ENCODE measurements at regions not wholly inside any gene's neighbourhood (a gene's known extent, or its start where the extent isn't known, plus 50 kb on each side); places are given as distances from the start of the nearest gene placed in this dataset.

GRCh38 chr14:83863042-83863774 lies 1666.7 kb upstream of the FLRT2 start:
- intact Hi-C loops (cut with DNase I), result no loop called here
- Histone ChIP-seq H3K27ac (no peak overlapping the region), H3K36me3 (no peaks in the 10 kb centered on the region), H3K4me1 (no peaks in the 10 kb centered on the region), H3K9me3 (no peaks in the 10 kb centered on the region), H3K4me3 (no peak overlapping the region), H3K27me3 (no peaks in the 10 kb centered on the region)
- ATAC-seq (no peak), DNase-seq (no peak)
- 25% methylated on average over 3 of the region's 3 CpGs for WGBS (ENCODE audit: insufficient coverage, low coverage, low lambda C conversion rate, missing lambda C conversion rate)
- TF ChIP-seq CTCF (IDR thresholded peaks at IDR 0.05), result no peak
- TF ChIP-seq POLR2A (IDR thresholded peaks at IDR 0.05), result no peak

- no peak for DNase-seq
- ATAC-seq, result no peak
These were observed 1665.8 kb upstream of the FLRT2 start for GRCh38 chr14:83864106-83864505.

GRCh38 chr14:83867566-83868225 lies 1662.2 kb upstream of the FLRT2 start:
- no peaks in the 10 kb centered on the region for H3K4me1 ChIP-seq
- DNase-seq, result no peak
- no peaks in the 10 kb centered on the region for H3K27me3 ChIP-seq
- H3K4me3 ChIP-seq, result no peak overlapping the region
- 43% methylated on average over 5 of the region's 5 CpGs for WGBS (ENCODE audit: insufficient coverage, low coverage, low lambda C conversion rate, missing lambda C conversion rate)
- no peaks in the 10 kb centered on the region for H3K9me3 ChIP-seq
- H3K27ac ChIP-seq, result no peak overlapping the region
- intact Hi-C loops (cut with DNase I), result no loop called here
- TF ChIP-seq CTCF (IDR thresholded peaks at IDR 0.05) (no peak), POLR2A (IDR thresholded peaks at IDR 0.05) (no peak)
- ATAC-seq, result no peak
- no peaks in the 10 kb centered on the region for H3K36me3 ChIP-seq

More at GRCh38 chr14:83864106-83864505, 1665.8 kb upstream of the FLRT2 start:
- H3K9me3 ChIP-seq, result no peaks in the 10 kb centered on the region
- H3K27me3 ChIP-seq, result no peaks in the 10 kb centered on the region
- no peaks in the 10 kb centered on the region for H3K4me1 ChIP-seq
- no peak overlapping the region for H3K4me3 ChIP-seq
- no peaks in the 10 kb centered on the region for H3K36me3 ChIP-seq
- no peak overlapping the region for H3K27ac ChIP-seq
- TF ChIP-seq CTCF (IDR thresholded peaks at IDR 0.05), result no peak
- no peak for TF ChIP-seq POLR2A (IDR thresholded peaks at IDR 0.05)
- WGBS (ENCODE audit: insufficient coverage, low coverage, low lambda C conversion rate, missing lambda C conversion rate), result 68% methylated on average over 5 of the region's 5 CpGs
- intact Hi-C loops (cut with DNase I), result no loop called here

- intact Hi-C loops (cut with DNase I), result no loop called here
- H3K27me3 ChIP-seq, result no peaks in the 10 kb centered on the region
- H3K4me1 ChIP-seq, result no peaks in the 10 kb centered on the region
- DNase-seq, result no peak
- no peaks in the 10 kb centered on the region for H3K9me3 ChIP-seq
- H3K27ac ChIP-seq, result no peak overlapping the region
- WGBS (ENCODE audit: insufficient coverage, low coverage, low lambda C conversion rate, missing lambda C conversion rate), result 76% methylated on average over 2 of the region's 2 CpGs
- ATAC-seq, result no peak
- no peak for TF ChIP-seq CTCF (IDR thresholded peaks at IDR 0.05)
- TF ChIP-seq POLR2A (IDR thresholded peaks at IDR 0.05), result no peak
- no peak overlapping the region for H3K4me3 ChIP-seq
- H3K36me3 ChIP-seq, result no peaks in the 10 kb centered on the region
These were observed 1659.2 kb upstream of the FLRT2 start for GRCh38 chr14:83870546-83871270.
